K562 (cell line): ENCODE measurements at regions not wholly inside any gene's neighbourhood (a gene's known extent, or its start where the extent isn't known, plus 50 kb on each side); places are given as distances from the start of the nearest gene placed in this dataset.

Experiments used
- ATAC-seq: fragments of 200-7000 bp; cut with Tn5 transposase; 3 replicates; pipeline ENCODE4 v1.9.1; 2020; ENCODE audit warnings: moderate library complexity
- BruUV-seq: library from RNA; stranded (reverse); fragments of 400-500 nt; replicated peaks from 2 replicates; lab custom pipeline; 2021; lab: Mats Ljungman, UMichigan
- CTCF ChIA-PET: fragments of 300-600 bp; formaldehyde crosslinking; extraction: SDS; loops from one replicate; lab custom pipeline; 2021; ENCODE audit warnings: low intra/inter-chr PET ratio; lab: Yijun Ruan, JAX
- POLR2A ChIA-PET: fragments of 300-600, 350-650 bp; sonication (Branson Sonifier 250); formaldehyde crosslinking; extraction: SDS; loops from one replicate; lab custom pipeline; 2021; ENCODE audit warnings: antibody characterized with exemption, inconsistent platforms; lab: Yijun Ruan, JAX
- DNase-seq, 4 experiments: peaks; one replicate each; pipeline versions ENCODE4 v3.0.0 to v3.0.0-alpha.2; 2011 to 2018; ENCODE audit warnings: low spot score in 3 of 4, mixed read lengths in 3 of 4; ENCODE audit errors: extremely low read depth in 1 of 4
- FAIRE-seq: peaks from 2 replicates; lab custom pipeline; 2011; peaks lifted over from hg19 to GRCh38; lab: Jason Lieb, UNC
- H2AFZ ChIP-seq: 2 replicates; pipeline ENCODE4 v1.6.0; 2011; ENCODE audit warnings: low read depth, low read length, control low read depth, inconsistent platforms
- H3K27ac ChIP-seq: fragments of 200-600 bp; 3 replicates; pipeline ENCODE4 v1.8.0; 2011; ENCODE audit warnings: low read depth, mild to moderate bottlenecking, control low read depth, inconsistent platforms, low read length, moderate library complexity, mixed read lengths; ENCODE audit errors: extremely low read depth
- H3K27me3 ChIP-seq, 2 experiments: fragments of 300-600 bp in 1 of 2; 2 replicates in 1 of 2; 3 replicates in 1 of 2; pipeline versions ENCODE4 v1.6.0 to v1.8.0; 2011; ENCODE audit warnings: inconsistent platforms in 2 of 2, low read length in 2 of 2, mild to moderate bottlenecking in 1 of 2, mixed read lengths in 1 of 2, moderate library complexity in 1 of 2; ENCODE audit not compliant: control insufficient read depth in 2 of 2, insufficient read depth in 2 of 2
- H3K36me3 ChIP-seq: fragments of 300-600 bp; 3 replicates; pipeline ENCODE4 v1.8.0; 2011; ENCODE audit warnings: mild to moderate bottlenecking, low read length, inconsistent platforms; ENCODE audit not compliant: control insufficient read depth, insufficient read depth
- H3K4me1 ChIP-seq, 2 experiments: fragments of 200-600 bp in 1 of 2; replicated peaks in 1 of 2; 2 replicates in 1 of 2; 3 replicates in 1 of 2; pipeline versions ENCODE4 v1.5.1 to v1.8.0; 2011; ENCODE audit warnings: inconsistent platforms in 2 of 2, low read length in 2 of 2, mild to moderate bottlenecking in 1 of 2, mixed read lengths in 1 of 2, moderate library complexity in 1 of 2; ENCODE audit not compliant: control insufficient read depth in 2 of 2, insufficient read depth in 2 of 2
- H3K4me2 ChIP-seq: 2 replicates; pipeline ENCODE4 v1.6.1; 2011; ENCODE audit warnings: low read length, control low read depth, inconsistent platforms, mixed read lengths; ENCODE audit not compliant: insufficient read depth
- H3K4me3 ChIP-seq: fragments of 200-600 bp; sonication (generic), shearing (Covaris generic); 2 replicates; pipeline ENCODE4 v1.5.1; 2016; ENCODE audit warnings: control low read depth, inconsistent platforms
- H3K79me2 ChIP-seq: fragments of 200-600 bp; 3 replicates; pipeline ENCODE4 v1.8.0; 2011; ENCODE audit warnings: low read length, inconsistent platforms; ENCODE audit not compliant: control insufficient read depth, insufficient read depth
- H3K9ac ChIP-seq, 2 experiments: 2 replicates each; pipeline versions ENCODE4 v1.6.0 to v1.6.1; 2011; ENCODE audit warnings: low read depth in 2 of 2, low read length in 2 of 2, control low read depth in 1 of 2, inconsistent platforms in 1 of 2, mild to moderate bottlenecking in 1 of 2, mixed read lengths in 1 of 2; ENCODE audit not compliant: insufficient read depth in 1 of 2
- H3K9me1 ChIP-seq: one replicate; pipeline ENCODE4 v1.6.0; 2011; ENCODE audit warnings: inconsistent platforms, mild to moderate bottlenecking, low read length, moderate library complexity; ENCODE audit not compliant: control insufficient read depth, insufficient read depth
- H3K9me3 ChIP-seq: replicated peaks from 2 replicates; pipeline ENCODE4 v1.5.1; 2011; ENCODE audit warnings: low read depth, low read length, inconsistent platforms; ENCODE audit not compliant: control insufficient read depth, insufficient read depth
- H4K20me1 ChIP-seq: replicated peaks from 2 replicates; pipeline ENCODE4 v1.6.1; 2011; ENCODE audit warnings: low read length, inconsistent platforms, mixed read lengths; ENCODE audit not compliant: control insufficient read depth, insufficient read depth
- DPF2 ChIP-seq: fragments of 450-650 bp; IDR thresholded peaks from 2 replicates; pipeline ENCODE4 v1.6.1; 2016
- HNRNPH1 ChIP-seq: fragments of 200-400 bp; formaldehyde crosslinking; optimal IDR thresholded peaks from 2 replicates; pipeline ENCODE3; 2017; ENCODE audit warnings: low read depth, mild to moderate bottlenecking, low read length, moderate library complexity
- NCOA6 ChIP-seq: fragments of 450-650 bp; IDR thresholded peaks from 2 replicates; pipeline ENCODE4 v1.6.1; 2017; ENCODE audit warnings: mild to moderate bottlenecking
- SAFB ChIP-seq: fragments of 200-400 bp; formaldehyde crosslinking; IDR thresholded peaks from 2 replicates; pipeline ENCODE4 v1.6.1; 2017; ENCODE audit warnings: low read depth, low read length, borderline replicate concordance
- TCF15 ChIP-seq: fragments of 250-450 bp; sonication (Bioruptor Pico); IDR thresholded peaks from 2 replicates; pipeline ENCODE4 v1.8.0; 2022; ENCODE audit warnings: moderate library complexity, mild to moderate bottlenecking, inconsistent platforms
- THRAP3 ChIP-seq: fragments of 450-650 bp; IDR thresholded peaks from 2 replicates; pipeline ENCODE4 v1.6.1; 2016; ENCODE audit warnings: mild to moderate bottlenecking, inconsistent platforms, borderline replicate concordance
- ZNF165 ChIP-seq: fragments of 250-450 bp; sonication (Bioruptor Pico); IDR thresholded peaks from 2 replicates; pipeline ENCODE4 v1.4.0; 2020; ENCODE audit warnings: borderline replicate concordance
- WGBS: fragments of 100-300 bp; shearing (Covaris generic); methylation state at CpG from one replicate; pipeline ENCODE4 v1.1.6; 2016; ENCODE audit warnings: low coverage, mixed read lengths; ENCODE audit not compliant: insufficient coverage; ENCODE audit errors: missing lambda C conversion rate; 5-methylcytosine and 5-hydroxymethylcytosine counted together
- in situ Hi-C: fragments of 300-500 bp; cut with MboI; formaldehyde crosslinking; loops from 4 replicates; pipeline ENCODE4 v1.15.0; 2018; ENCODE audit warnings: inconsistent platforms, mixed read lengths
- intact Hi-C: fragments of 100-400 bp; cut with micrococcal nuclease; formaldehyde crosslinking; loops from 2 replicates; pipeline ENCODE4 v1.14.2; 2022

- Histone ChIP-seq H3K9ac (no peak overlapping the region), H3K79me2 (no peaks in the 10 kb centered on the region), H3K27ac (no peak overlapping the region), H3K9me3 (no peaks in the 10 kb centered on the region; the same call in 1 of the 2 replicates), H3K9me1 (no peaks in the 10 kb centered on the region), H2AFZ (no peak overlapping the region), H3K27me3 (no peaks in the 10 kb centered on the region), H3K4me2 (no peak overlapping the region), H4K20me1 (no peaks in the 10 kb centered on the region), H3K4me1 (no peaks in the 10 kb centered on the region), H3K36me3 (no peaks in the 10 kb centered on the region), H3K4me3 (no peak overlapping the region)
- ChIA-PET CTCF (no interaction called here), POLR2A (no interaction called here)
- TF ChIP-seq TCF15 (CRISPR knock-in tag) (no peak), NCOA6 (no peak), ZNF165 (CRISPR knock-in tag) (no peak), SAFB (no peak), HNRNPH1 (no peak)
- in situ Hi-C loops (no loop called here), intact Hi-C loops (no loop called here)
- 0% methylated on average over 2 of the region's 2 CpGs for WGBS
- FAIRE-seq (no peak), ATAC-seq (no peak), DNase-seq (no peak)
- no TSS peak for BruUV-seq
Measured at GRCh38 chr13:104868806-104869205, 1666.7 kb downstream of the EFNB2 start.

- no peak for TF ChIP-seq THRAP3
- TF ChIP-seq DPF2, result no peak
- ChIA-PET POLR2A (no interaction called here), CTCF (no interaction called here)
- WGBS, result 0% methylated on average over 1 of the region's 1 CpG
- Histone ChIP-seq H3K27me3 (no peaks in the 10 kb centered on the region), H3K27ac (no peak overlapping the region), H3K79me2 (no peaks in the 10 kb centered on the region), H3K9me1 (no peaks in the 10 kb centered on the region), H2AFZ (no peak overlapping the region), H3K9ac (no peak overlapping the region), H3K9me3 (no peaks in the 10 kb centered on the region), H3K4me1 (no peaks in the 10 kb centered on the region), H3K4me2 (no peak overlapping the region), H3K36me3 (no peaks in the 10 kb centered on the region), H3K4me3 (no peak overlapping the region), H4K20me1 (no peaks in the 10 kb centered on the region)
- DNase-seq (no peak), FAIRE-seq (no peak), ATAC-seq (no peak)
- in situ Hi-C loops (no loop called here), intact Hi-C loops (no loop called here)
- BruUV-seq, result no TSS peak
Measured at GRCh38 chr13:104855581-104855980, 1679.9 kb downstream of the EFNB2 start.
